ENCODE measurements at regions not wholly inside any gene's neighbourhood (a gene's known extent, or its start where the extent isn't known, plus 50 kb on each side); places are given as distances from the start of the nearest gene placed in this dataset.

GRCh38 chr7:96899108-96899507 lies 106.2 kb upstream of the DLX6 start:
- H3K4me1 ChIP-seq (ENCODE audit: control insufficient read depth, insufficient read depth, low read length) = no peaks in the 10 kb centered on the region
- no peaks in the 10 kb centered on the region for H3K36me3 ChIP-seq (ENCODE audit: control insufficient read depth in 2 of 2, insufficient read depth in 1 of 2, low read length in 2 of 2)
- no peaks in the 10 kb centered on the region for H3K9me3 ChIP-seq (ENCODE audit: control insufficient read depth, insufficient read depth, low read depth, low read length)
- ChIA-PET CTCF (interaction anchor here (0.6 kb wide), 2 partner anchors 113 to 938 kb away, joined by 3 to 6 read pairs; no protein-coding TSS in a partner anchor), POLR2A (no interaction called here)
- TF ChIP-seq ZFHX2 (tag by site-specific recombination; conservative IDR thresholded peaks at IDR 0.05) = no peak
- TF ChIP-seq, protein P1, sequence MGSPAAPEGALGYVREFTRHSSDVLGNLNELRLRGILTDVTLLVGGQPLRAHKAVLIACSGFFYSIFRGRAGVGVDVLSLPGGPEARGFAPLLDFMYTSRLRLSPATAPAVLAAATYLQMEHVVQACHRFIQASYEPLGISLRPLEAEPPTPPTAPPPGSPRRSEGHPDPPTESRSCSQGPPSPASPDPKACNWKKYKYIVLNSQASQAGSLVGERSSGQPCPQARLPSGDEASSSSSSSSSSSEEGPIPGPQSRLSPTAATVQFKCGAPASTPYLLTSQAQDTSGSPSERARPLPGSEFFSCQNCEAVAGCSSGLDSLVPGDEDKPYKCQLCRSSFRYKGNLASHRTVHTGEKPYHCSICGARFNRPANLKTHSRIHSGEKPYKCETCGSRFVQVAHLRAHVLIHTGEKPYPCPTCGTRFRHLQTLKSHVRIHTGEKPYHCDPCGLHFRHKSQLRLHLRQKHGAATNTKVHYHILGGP (tag by site-specific recombination; IDR thresholded peaks at IDR 0.05) = peak; percentile 91
- no peak overlapping the region for H3K27ac ChIP-seq (ENCODE audit: extremely low read depth, low read depth, low read length)
- no peak overlapping the region for H3K4me3 ChIP-seq (ENCODE audit: low read depth, low read length)

GRCh38 chr7:96901822-96902445 lies 103.4 kb upstream of the DLX6 start:
- no peaks in the 10 kb centered on the region for H3K4me1 ChIP-seq (ENCODE audit: control insufficient read depth, insufficient read depth, low read length)
- H3K9me3 ChIP-seq (ENCODE audit: control insufficient read depth, insufficient read depth, low read depth, low read length) = no peaks in the 10 kb centered on the region
- ChIA-PET POLR2A (interaction anchor here (0.6 kb wide), 1 partner anchor 148 kb away, joined by 3 read pairs; no protein-coding TSS in a partner anchor), CTCF (no interaction called here)
- H3K4me3 ChIP-seq (ENCODE audit: low read depth, low read length) = no peak overlapping the region
- H3K36me3 ChIP-seq (ENCODE audit: control insufficient read depth in 2 of 2, insufficient read depth in 1 of 2, low read length in 2 of 2) = no peaks in the 10 kb centered on the region
- TF ChIP-seq ZBTB17 (tag by site-specific recombination; IDR thresholded peaks at IDR 0.05) (no peak), ZNF350 (tag by site-specific recombination; IDR thresholded peaks at IDR 0.05) (no peak), BCL11B (tag by site-specific recombination; IDR thresholded peaks at IDR 0.05; ENCODE audit: low read depth) (no peak), GFI1B (tag by site-specific recombination; IDR thresholded peaks at IDR 0.05) (no peak), ZNF10 (tag by site-specific recombination; IDR thresholded peaks at IDR 0.05) (no peak)
- H3K27ac ChIP-seq (ENCODE audit: extremely low read depth, low read depth, low read length) = no peak overlapping the region

DNA sequence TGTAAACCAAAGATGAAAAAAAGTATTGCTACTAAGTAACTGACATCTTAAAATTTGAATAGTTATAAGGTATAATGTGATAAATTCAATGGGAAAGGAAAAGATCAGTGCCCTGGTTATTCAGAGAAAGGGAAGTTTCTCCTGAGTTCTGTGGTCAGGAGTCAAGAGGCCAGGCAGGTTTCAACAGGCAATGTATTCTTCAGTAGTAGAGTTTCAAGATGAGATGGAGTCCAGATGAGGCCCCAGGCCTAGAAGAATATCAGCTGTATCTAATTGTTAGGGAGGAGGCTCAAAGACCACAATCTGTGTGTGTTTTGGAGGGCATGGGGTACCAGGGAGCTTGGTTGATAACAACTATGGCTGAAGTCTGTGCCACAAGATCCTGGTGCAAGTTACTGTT lies 101.4 kb upstream of the DLX6 start:
- H3K9me3 ChIP-seq (ENCODE audit: control insufficient read depth, insufficient read depth, low read depth, low read length) = no peaks in the 10 kb centered on the region
- H3K27ac ChIP-seq (ENCODE audit: extremely low read depth, low read depth, low read length) = no peak overlapping the region
- H3K4me3 ChIP-seq (ENCODE audit: low read depth, low read length) = no peak overlapping the region
- TF ChIP-seq BCL11A (tag by site-specific recombination; IDR thresholded peaks at IDR 0.05; ENCODE audit: low read depth) (no peak), ZFP3 (tag by site-specific recombination; IDR thresholded peaks at IDR 0.05; ENCODE audit: low read depth) (no peak), ZNF280C (tag by site-specific recombination; IDR thresholded peaks at IDR 0.05) (no peak), ZBTB8A (tag by site-specific recombination; IDR thresholded peaks at IDR 0.05) (no peak), ZFP41 (tag by site-specific recombination; IDR thresholded peaks at IDR 0.05; ENCODE audit: borderline replicate concordance) (no peak)
- TF ChIP-seq, protein P2, sequence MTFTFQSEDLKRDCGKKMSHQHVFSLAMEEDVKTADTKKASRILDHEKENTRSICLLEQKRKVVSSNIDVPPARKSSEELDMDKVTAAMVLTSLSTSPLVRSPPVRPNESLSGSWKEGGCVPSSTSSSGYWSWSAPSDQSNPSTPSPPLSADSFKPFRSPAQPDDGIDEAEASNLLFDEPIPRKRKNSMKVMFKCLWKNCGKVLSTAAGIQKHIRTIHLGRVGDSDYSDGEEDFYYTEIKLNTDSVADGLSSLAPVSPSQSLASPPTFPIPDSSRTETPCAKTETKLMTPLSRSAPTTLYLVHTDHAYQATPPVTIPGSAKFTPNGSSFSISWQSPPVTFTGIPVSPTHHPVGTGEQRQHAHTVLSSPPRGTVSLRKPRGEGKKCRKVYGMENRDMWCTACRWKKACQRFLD (tag by site-specific recombination; IDR thresholded peaks at IDR 0.05) = no peak
- TF ChIP-seq, protein P3, sequence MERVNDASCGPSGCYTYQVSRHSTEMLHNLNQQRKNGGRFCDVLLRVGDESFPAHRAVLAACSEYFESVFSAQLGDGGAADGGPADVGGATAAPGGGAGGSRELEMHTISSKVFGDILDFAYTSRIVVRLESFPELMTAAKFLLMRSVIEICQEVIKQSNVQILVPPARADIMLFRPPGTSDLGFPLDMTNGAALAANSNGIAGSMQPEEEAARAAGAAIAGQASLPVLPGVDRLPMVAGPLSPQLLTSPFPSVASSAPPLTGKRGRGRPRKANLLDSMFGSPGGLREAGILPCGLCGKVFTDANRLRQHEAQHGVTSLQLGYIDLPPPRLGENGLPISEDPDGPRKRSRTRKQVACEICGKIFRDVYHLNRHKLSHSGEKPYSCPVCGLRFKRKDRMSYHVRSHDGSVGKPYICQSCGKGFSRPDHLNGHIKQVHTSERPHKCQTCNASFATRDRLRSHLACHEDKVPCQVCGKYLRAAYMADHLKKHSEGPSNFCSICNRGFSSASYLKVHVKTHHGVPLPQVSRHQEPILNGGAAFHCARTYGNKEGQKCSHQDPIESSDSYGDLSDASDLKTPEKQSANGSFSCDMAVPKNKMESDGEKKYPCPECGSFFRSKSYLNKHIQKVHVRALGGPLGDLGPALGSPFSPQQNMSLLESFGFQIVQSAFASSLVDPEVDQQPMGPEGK (tag by site-specific recombination; IDR thresholded peaks at IDR 0.05) = no peak
- TF ChIP-seq, protein P4, sequence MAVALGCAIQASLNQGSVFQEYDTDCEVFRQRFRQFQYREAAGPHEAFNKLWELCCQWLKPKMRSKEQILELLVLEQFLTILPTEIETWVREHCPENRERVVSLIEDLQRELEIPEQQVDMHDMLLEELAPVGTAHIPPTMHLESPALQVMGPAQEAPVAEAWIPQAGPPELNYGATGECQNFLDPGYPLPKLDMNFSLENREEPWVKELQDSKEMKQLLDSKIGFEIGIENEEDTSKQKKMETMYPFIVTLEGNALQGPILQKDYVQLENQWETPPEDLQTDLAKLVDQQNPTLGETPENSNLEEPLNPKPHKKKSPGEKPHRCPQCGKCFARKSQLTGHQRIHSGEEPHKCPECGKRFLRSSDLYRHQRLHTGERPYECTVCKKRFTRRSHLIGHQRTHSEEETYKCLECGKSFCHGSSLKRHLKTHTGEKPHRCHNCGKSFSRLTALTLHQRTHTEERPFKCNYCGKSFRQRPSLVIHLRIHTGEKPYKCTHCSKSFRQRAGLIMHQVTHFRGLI (tag by site-specific recombination; IDR thresholded peaks at IDR 0.05) = no peak
- ChIA-PET POLR2A (no interaction called here), CTCF (interaction anchor here (0.5 to 0.7 kb wide), 2 partner anchors 51 to 1181 kb away, joined by 3 read pairs; no protein-coding TSS in a partner anchor)
- no peaks in the 10 kb centered on the region for H3K4me1 ChIP-seq (ENCODE audit: control insufficient read depth, insufficient read depth, low read length)
- no peaks in the 10 kb centered on the region for H3K36me3 ChIP-seq (ENCODE audit: control insufficient read depth in 2 of 2, insufficient read depth in 1 of 2, low read length in 2 of 2)
